ENCODE measurements at regions not wholly inside any gene's neighbourhood (a gene's known extent, or its start where the extent isn't known, plus 50 kb on each side); places are given as distances from the start of the nearest gene placed in this dataset.

DNA sequence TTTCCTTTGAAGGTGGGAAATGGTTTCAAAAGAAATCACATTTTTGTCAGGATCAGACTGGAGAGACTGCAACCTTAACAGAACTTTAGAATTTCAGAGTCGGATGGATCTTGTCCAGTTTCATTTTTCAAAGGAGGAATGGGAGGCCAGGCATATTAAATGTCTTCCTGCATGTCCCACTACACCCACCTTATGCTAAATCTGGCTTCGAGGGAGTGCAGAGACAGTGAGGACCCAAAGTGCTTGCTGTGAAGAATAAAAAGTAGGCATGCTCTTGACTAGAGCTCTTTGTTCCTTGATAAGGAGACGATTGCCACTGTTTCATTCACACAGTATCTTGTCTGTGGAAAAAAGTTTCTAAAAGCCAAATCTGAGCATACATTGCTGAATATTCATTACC is 197.6 kb downstream of the SLC4A3 start:
- no peak for TF ChIP-seq POLR2AphosphoS5 (IDR thresholded peaks at IDR 0.05)
- TF ChIP-seq, protein P1, sequence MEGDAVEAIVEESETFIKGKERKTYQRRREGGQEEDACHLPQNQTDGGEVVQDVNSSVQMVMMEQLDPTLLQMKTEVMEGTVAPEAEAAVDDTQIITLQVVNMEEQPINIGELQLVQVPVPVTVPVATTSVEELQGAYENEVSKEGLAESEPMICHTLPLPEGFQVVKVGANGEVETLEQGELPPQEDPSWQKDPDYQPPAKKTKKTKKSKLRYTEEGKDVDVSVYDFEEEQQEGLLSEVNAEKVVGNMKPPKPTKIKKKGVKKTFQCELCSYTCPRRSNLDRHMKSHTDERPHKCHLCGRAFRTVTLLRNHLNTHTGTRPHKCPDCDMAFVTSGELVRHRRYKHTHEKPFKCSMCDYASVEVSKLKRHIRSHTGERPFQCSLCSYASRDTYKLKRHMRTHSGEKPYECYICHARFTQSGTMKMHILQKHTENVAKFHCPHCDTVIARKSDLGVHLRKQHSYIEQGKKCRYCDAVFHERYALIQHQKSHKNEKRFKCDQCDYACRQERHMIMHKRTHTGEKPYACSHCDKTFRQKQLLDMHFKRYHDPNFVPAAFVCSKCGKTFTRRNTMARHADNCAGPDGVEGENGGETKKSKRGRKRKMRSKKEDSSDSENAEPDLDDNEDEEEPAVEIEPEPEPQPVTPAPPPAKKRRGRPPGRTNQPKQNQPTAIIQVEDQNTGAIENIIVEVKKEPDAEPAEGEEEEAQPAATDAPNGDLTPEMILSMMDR (IDR thresholded peaks at IDR 0.05), result no peak
- no peak for TF ChIP-seq POLR2A (IDR thresholded peaks at IDR 0.05)
